Gastroesophageal sphincter (tissue), 3 donors: ENCODE measurements at regions not wholly inside any gene's neighbourhood (a gene's known extent, or its start where the extent isn't known, plus 50 kb on each side); places are given as distances from the start of the nearest gene placed in this dataset.

Source experiments
- CTCF ChIP-seq, 4 experiments: fragments of 200-600 bp in 2 of 4; fragments of 450-650 bp in 2 of 4; sonication (generic) in 1 of 4; IDR thresholded peaks; one replicate each; pipeline ENCODE4 v1.5.1; 2017 to 2019; ENCODE audit warnings: antibody characterized with exemption in 4 of 4, mild to moderate bottlenecking in 2 of 4, moderate library complexity in 2 of 4
- EP300 ChIP-seq: sonication (generic); formaldehyde crosslinking; IDR thresholded peaks from one replicate; pipeline ENCODE4 v1.6.1; 2017; ENCODE audit warnings: antibody characterized with exemption, mild to moderate bottlenecking
- POLR2A ChIP-seq, 2 donors: fragments of 450-650 bp; IDR thresholded peaks; one replicate each; pipeline ENCODE4 v1.6.1; 2017; ENCODE audit warnings: antibody characterized with exemption in 2 of 2, mild to moderate bottlenecking in 2 of 2, moderate library complexity in 1 of 2
- POLR2AphosphoS5 ChIP-seq: sonication (generic); formaldehyde crosslinking; IDR thresholded peaks from one replicate; pipeline ENCODE4 v1.6.1; 2017; ENCODE audit warnings: antibody characterized with exemption

- TF ChIP-seq EP300 (no peak), POLR2A (IDR thresholded peaks at IDR 0.05) (no peak), CTCF (IDR thresholded peaks at IDR 0.05) (no peak), POLR2AphosphoS5 (no peak)
Measured at GRCh38 chr12:118527310-118527709, 151.0 kb downstream of the SUDS3 start.
